Adipose tissue (tissue), 3 donors: ENCODE measurements at regions not wholly inside any gene's neighbourhood (a gene's known extent, or its start where the extent isn't known, plus 50 kb on each side); places are given as distances from the start of the nearest gene placed in this dataset.
"Not testable (repeated sequence)": the region's sequence is repeated elsewhere in the genome, so short reads cannot be mapped to it uniquely, and the experiment has no call there.

Experiments
- H3K27ac ChIP-seq: one replicate; pipeline ENCODE4 v1.5.1; 2013; ENCODE audit warnings: low read depth, low read length
- WGBS, 3 donors: extraction: QIAGEN DNeasy Blood & Tissue Kit; methylation state at CpG; one replicate each; pipeline ENCODE4 v1.1.7; 2013; 5-methylcytosine and 5-hydroxymethylcytosine counted together
- donor health status: healthy with polysubstance abuse.
- donor health status: Bipolar disorder and iron deficiency.
- donor health status: healthy.

- 100% methylated on average over 1 of the region's 1 CpG for WGBS, 3 donors
- not testable (repeated sequence) for H3K27ac ChIP-seq
These were observed 80.3 kb upstream of the SIRPA start for GRCh38 chr20:1814861-1815260.

- 83 to 92% (median 91%) methylated on average over 13 of the region's 13 CpGs for WGBS, 3 donors
- H3K27ac ChIP-seq: no peak overlapping the region
These were observed 81.3 kb upstream of the SIRPA start for GRCh38 chr20:1813674-1814635.

- 24 to 39% (median 33%) methylated on average over 7 of the region's 7 CpGs for WGBS, 3 donors
- H3K27ac ChIP-seq: no peak overlapping the region
These were observed 82.1 kb upstream of the SIRPA start for GRCh38 chr20:1813101-1813529.

GRCh38 chr20:1811621-1812498 lies 83.3 kb upstream of the SIRPA start:
- WGBS, 3 donors: 36 to 58% (median 55%) methylated on average over 5 of the region's 5 CpGs
- H3K27ac ChIP-seq: no peak overlapping the region

- 14 to 26% (median 17%) methylated on average over 7 of the region's 7 CpGs for WGBS, 3 donors
- H3K27ac ChIP-seq: peak overlapping the region; percentile 6
These were observed 84.1 kb upstream of the SIRPA start for GRCh38 chr20:1810926-1811620.

- H3K27ac ChIP-seq: no peak overlapping the region
- WGBS, 3 donors: 58 to 70% (median 63%) methylated on average over 5 of the region's 5 CpGs
These were observed 84.7 kb upstream of the SIRPA start for GRCh38 chr20:1810572-1810925.

GRCh38 chr20:1809611-1810510 lies 85.3 kb upstream of the SIRPA start:
- 70 to 92% (median 84%) methylated on average over 10 of the region's 10 CpGs for WGBS, 3 donors
- no peak overlapping the region for H3K27ac ChIP-seq

GRCh38 chr20:1809131-1809572 lies 86.1 kb upstream of the SIRPA start:
- WGBS, 3 donors: 58 to 77% (median 66%) methylated on average over 2 of the region's 2 CpGs
- H3K27ac ChIP-seq: no peak overlapping the region

GRCh38 chr20:1808101-1808500 lies 87.1 kb upstream of the SIRPA start:
- H3K27ac ChIP-seq: no peak overlapping the region
- WGBS, 3 donors: 64 to 83% (median 72%) methylated on average over 6 of the region's 6 CpGs

GRCh38 chr20:1807394-1807793 lies 87.8 kb upstream of the SIRPA start:
- 50 to 81% (median 71%) methylated on average over 7 of the region's 7 CpGs for WGBS, 3 donors

GRCh38 chr20:1806456-1806855 lies 88.8 kb upstream of the SIRPA start:
- 79 to 95% (median 93%) methylated on average over 7 of the region's 7 CpGs for WGBS, 3 donors
- H3K27ac ChIP-seq: no peak overlapping the region

More at GRCh38 chr20:1807394-1807793, 87.8 kb upstream of the SIRPA start:
- no peak overlapping the region for H3K27ac ChIP-seq

GRCh38 chr20:1805816-1806215 lies 89.4 kb upstream of the SIRPA start:
- 69 to 88% (median 79%) methylated on average over 4 of the region's 4 CpGs for WGBS, 3 donors
- H3K27ac ChIP-seq: no peak overlapping the region

GRCh38 chr20:1805161-1805581 lies 90.0 kb upstream of the SIRPA start:
- no peak overlapping the region for H3K27ac ChIP-seq
- 83 to 91% (median 87%) methylated on average over 4 of the region's 4 CpGs for WGBS, 3 donors

GRCh38 chr20:1804554-1804956 lies 90.7 kb upstream of the SIRPA start:
- WGBS, 3 donors: 62 to 78% (median 74%) methylated on average over 4 of the region's 4 CpGs
- H3K27ac ChIP-seq: no peak overlapping the region

- H3K27ac ChIP-seq: peak overlapping the region; percentile 70
- WGBS, 3 donors: 44 to 60% (median 48%) methylated on average over 10 of the region's 10 CpGs
These were observed 91.2 kb upstream of the SIRPA start for GRCh38 chr20:1803932-1804501.

GRCh38 chr20:1803061-1803931 lies 91.9 kb upstream of the SIRPA start:
- H3K27ac ChIP-seq: peak overlapping the region; percentile 70
- 0 to 1% (median 0%) methylated on average over 90 to 100 of the region's 100 CpGs for WGBS, 3 donors
